Loucy (cell line): ENCODE measurements at regions not wholly inside any gene's neighbourhood (a gene's known extent, or its start where the extent isn't known, plus 50 kb on each side); places are given as distances from the start of the nearest gene placed in this dataset.

Experiments
- H2AFZ ChIP-seq: fragments of 200-600 bp; sonication (generic); 2 replicates; pipeline ENCODE4 v1.6.0; 2016; ENCODE audit warnings: antibody characterized with exemption, mild to moderate bottlenecking, low read length, moderate library complexity
- H3F3A ChIP-seq: fragments of 200-600 bp; 2 replicates; pipeline ENCODE4 v1.6.0; 2016; ENCODE audit warnings: antibody characterized with exemption, low read depth, mild to moderate bottlenecking
- H3K27me3 ChIP-seq: fragments of 200-600 bp; sonication (generic); 2 replicates; pipeline ENCODE4 v1.6.1; 2014; ENCODE audit warnings: low read length, mild to moderate bottlenecking; ENCODE audit not compliant: insufficient read depth, poor library complexity, severe bottlenecking
- H3K36me3 ChIP-seq: fragments of 200-600 bp; sonication (generic); 2 replicates; pipeline ENCODE4 v1.6.1; 2016; ENCODE audit warnings: low read length; ENCODE audit not compliant: insufficient read depth
- H3K4me1 ChIP-seq: fragments of 200-600 bp; sonication (generic); 2 replicates; pipeline ENCODE4 v1.5.1; 2014; ENCODE audit warnings: low read length, mild to moderate bottlenecking; ENCODE audit not compliant: insufficient read depth, poor library complexity, severe bottlenecking
- H3K4me2 ChIP-seq: fragments of 200-600 bp; sonication (generic); 2 replicates; pipeline ENCODE4 v1.6.0; 2014; ENCODE audit warnings: antibody characterized with exemption, low read length, low read depth, mild to moderate bottlenecking; ENCODE audit not compliant: poor library complexity, severe bottlenecking
- H3K4me3 ChIP-seq: fragments of 200-600 bp; sonication (generic); 2 replicates; pipeline ENCODE4 v1.5.1; 2014; ENCODE audit warnings: low read length, mild to moderate bottlenecking, mixed read lengths; ENCODE audit not compliant: poor library complexity, severe bottlenecking
- H3K79me2 ChIP-seq: fragments of 200-600 bp; sonication (generic); 2 replicates; pipeline ENCODE4 v1.6.1; 2014; ENCODE audit warnings: low read length; ENCODE audit not compliant: insufficient read depth
- H3K9ac ChIP-seq: fragments of 200-600 bp; sonication (generic); 2 replicates; pipeline ENCODE4 v1.6.0; 2014; ENCODE audit warnings: mild to moderate bottlenecking, low read depth, low read length, moderate library complexity; ENCODE audit not compliant: poor library complexity, severe bottlenecking
- H3K9me2 ChIP-seq: fragments of 200-600 bp; sonication (generic); replicated peaks from 2 replicates; pipeline ENCODE4 v1.6.1; 2016; ENCODE audit warnings: low read depth, low read length, mixed read lengths
- H3K9me3 ChIP-seq: fragments of 200-600 bp; sonication (generic); 2 replicates; pipeline ENCODE4 v1.6.1; 2014; ENCODE audit warnings: mild to moderate bottlenecking, antibody characterized with exemption, low read length, low read depth; ENCODE audit not compliant: insufficient read depth
- H4K20me1 ChIP-seq: fragments of 200-600 bp; sonication (generic); 2 replicates; pipeline ENCODE4 v1.6.0; 2014; ENCODE audit warnings: antibody characterized with exemption, low read length, mild to moderate bottlenecking; ENCODE audit not compliant: insufficient read depth, poor library complexity, severe bottlenecking
- CTCF ChIP-seq: fragments of 200-600 bp; sonication (generic); conservative IDR thresholded peaks from 2 replicates; pipeline ENCODE4 v1.5.1; 2014; ENCODE audit warnings: mild to moderate bottlenecking, antibody characterized with exemption, low read length
- EZH2phosphoT487 ChIP-seq: fragments of 200-600 bp; IDR thresholded peaks from 2 replicates; pipeline ENCODE4 v1.6.1; 2018; ENCODE audit warnings: antibody characterized with exemption, mild to moderate bottlenecking, moderate library complexity, borderline replicate concordance

GRCh38 chr15:26129852-26130251 is 266.7 kb upstream of the ATP10A start:
- H3K9me2 ChIP-seq, result no peaks in the 10 kb centered on the region
- no peaks in the 10 kb centered on the region for H3K79me2 ChIP-seq
- H3K9ac ChIP-seq, result no peak overlapping the region
- H3K9me3 ChIP-seq, result peaks cover 4% of the 10 kb centered on the region; the same call in 1 of the 2 replicates
- no peaks in the 10 kb centered on the region for H3K4me1 ChIP-seq
- H3K4me3 ChIP-seq, result no peak overlapping the region
- no peaks in the 10 kb centered on the region for H3K36me3 ChIP-seq
- H3F3A ChIP-seq, result no peaks in the 10 kb centered on the region
- no peaks in the 10 kb centered on the region for H3K27me3 ChIP-seq
- TF ChIP-seq CTCF (no peak), EZH2phosphoT487 (no peak)
- no peak overlapping the region for H3K4me2 ChIP-seq
- H2AFZ ChIP-seq, result no peak overlapping the region
- H4K20me1 ChIP-seq, result no peaks in the 10 kb centered on the region

- Histone ChIP-seq H2AFZ (no peak overlapping the region), H3K9ac (no peak overlapping the region), H3F3A (no peaks in the 10 kb centered on the region), H3K4me2 (no peak overlapping the region), H3K4me1 (no peaks in the 10 kb centered on the region), H3K9me2 (no peaks in the 10 kb centered on the region), H3K9me3 (peaks cover 4% of the 10 kb centered on the region; the same call in 1 of the 2 replicates), H3K79me2 (no peaks in the 10 kb centered on the region), H3K27me3 (no peaks in the 10 kb centered on the region), H3K36me3 (no peaks in the 10 kb centered on the region), H3K4me3 (no peak overlapping the region), H4K20me1 (no peaks in the 10 kb centered on the region)
- no peak for TF ChIP-seq CTCF
- no peak for TF ChIP-seq EZH2phosphoT487
Observed at GRCh38 chr15:26128611-26129140, 265.5 kb upstream of the ATP10A start.

- no peaks in the 10 kb centered on the region for H3K9me2 ChIP-seq
- H3K9ac ChIP-seq, result no peak overlapping the region
- no peak overlapping the region for H3K4me3 ChIP-seq
- no peak overlapping the region for H3K4me2 ChIP-seq
- H3K9me3 ChIP-seq, result peaks cover 4% of the 10 kb centered on the region; the same call in 1 of the 2 replicates
- no peaks in the 10 kb centered on the region for H4K20me1 ChIP-seq
- H3K4me1 ChIP-seq, result no peaks in the 10 kb centered on the region
- no peaks in the 10 kb centered on the region for H3K79me2 ChIP-seq
- H3K27me3 ChIP-seq, result no peaks in the 10 kb centered on the region
- H3F3A ChIP-seq, result no peaks in the 10 kb centered on the region
- no peak overlapping the region for H2AFZ ChIP-seq
- TF ChIP-seq CTCF, result no peak
- TF ChIP-seq EZH2phosphoT487, result no peak
- H3K36me3 ChIP-seq, result no peaks in the 10 kb centered on the region
Observed at GRCh38 chr15:26126819-26127387, 263.8 kb upstream of the ATP10A start.
